ENCODE measurements at regions not wholly inside any gene's neighbourhood (a gene's known extent, or its start where the extent isn't known, plus 50 kb on each side); places are given as distances from the start of the nearest gene placed in this dataset.
"Not testable (repeated sequence)": the region's sequence is repeated elsewhere in the genome, so short reads cannot be mapped to it uniquely, and the experiment has no call there.

GRCh38 chr6:62982951-62983350 lies 228.3 kb upstream of the FKBP1C start:
- no peak overlapping the region for H3K4me3 ChIP-seq (ENCODE audit: insufficient read depth, low read depth, low read length)
- no peaks in the 10 kb centered on the region for H3K36me3 ChIP-seq (replicated peaks; ENCODE audit: control insufficient read depth, insufficient read depth, low read length)
- no peaks in the 10 kb centered on the region for H3K27me3 ChIP-seq (ENCODE audit: control insufficient read depth, insufficient read depth, low read length)
- DNase-seq, result no peak

- not testable (repeated sequence) for H3K4me3 ChIP-seq (ENCODE audit: insufficient read depth, low read depth, low read length); H3K36me3 ChIP-seq (replicated peaks; ENCODE audit: control insufficient read depth, insufficient read depth, low read length); DNase-seq; H3K27me3 ChIP-seq (ENCODE audit: control insufficient read depth, insufficient read depth, low read length)
Measured at GRCh38 chr6:62991696-62992095, 219.6 kb upstream of the FKBP1C start.

- no peaks in the 10 kb centered on the region for H3K27me3 ChIP-seq (ENCODE audit: control insufficient read depth, insufficient read depth, low read length)
- H3K4me3 ChIP-seq (ENCODE audit: insufficient read depth, low read depth, low read length), result no peak overlapping the region
- no peaks in the 10 kb centered on the region for H3K36me3 ChIP-seq (replicated peaks; ENCODE audit: control insufficient read depth, insufficient read depth, low read length)
- DNase-seq, result no peak
Measured at GRCh38 chr6:62993951-62994350, 217.3 kb upstream of the FKBP1C start.

- Histone ChIP-seq H3K36me3 (replicated peaks; ENCODE audit: control insufficient read depth, insufficient read depth, low read length) (no peaks in the 10 kb centered on the region), H3K4me3 (ENCODE audit: insufficient read depth, low read depth, low read length) (no peak overlapping the region)
- DNase-seq, result no peak
Measured at GRCh38 chr6:62998022-62998421, 213.2 kb upstream of the FKBP1C start.

GRCh38 chr6:62999242-62999641 lies 212.0 kb upstream of the FKBP1C start:
- H3K36me3 ChIP-seq (replicated peaks; ENCODE audit: control insufficient read depth, insufficient read depth, low read length); DNase-seq; H3K4me3 ChIP-seq (ENCODE audit: insufficient read depth, low read depth, low read length); H3K27me3 ChIP-seq (ENCODE audit: control insufficient read depth, insufficient read depth, low read length): not testable (repeated sequence)

More at GRCh38 chr6:62998022-62998421, 213.2 kb upstream of the FKBP1C start:
- no peaks in the 10 kb centered on the region for H3K27me3 ChIP-seq (ENCODE audit: control insufficient read depth, insufficient read depth, low read length)

- Histone ChIP-seq H3K4me3 (ENCODE audit: insufficient read depth, low read depth, low read length) (no peak overlapping the region), H3K27me3 (ENCODE audit: control insufficient read depth, insufficient read depth, low read length) (no peaks in the 10 kb centered on the region)
- no peak for DNase-seq
Measured at GRCh38 chr6:62999796-63000195, 211.5 kb upstream of the FKBP1C start.

GRCh38 chr6:63006018-63006417 lies 205.3 kb upstream of the FKBP1C start:
- not testable (repeated sequence) for H3K4me3 ChIP-seq (ENCODE audit: insufficient read depth, low read depth, low read length); DNase-seq; H3K27me3 ChIP-seq (ENCODE audit: control insufficient read depth, insufficient read depth, low read length)

More at GRCh38 chr6:62999796-63000195, 211.5 kb upstream of the FKBP1C start:
- no peaks in the 10 kb centered on the region for H3K36me3 ChIP-seq (replicated peaks; ENCODE audit: control insufficient read depth, insufficient read depth, low read length)

GRCh38 chr6:63010962-63011361 lies 200.3 kb upstream of the FKBP1C start:
- H3K4me3 ChIP-seq (ENCODE audit: insufficient read depth, low read depth, low read length); H3K36me3 ChIP-seq (replicated peaks; ENCODE audit: control insufficient read depth, insufficient read depth, low read length); H3K27me3 ChIP-seq (ENCODE audit: control insufficient read depth, insufficient read depth, low read length); DNase-seq: not testable (repeated sequence)

More at GRCh38 chr6:63006018-63006417, 205.3 kb upstream of the FKBP1C start:
- not testable (repeated sequence) for H3K36me3 ChIP-seq (replicated peaks; ENCODE audit: control insufficient read depth, insufficient read depth, low read length)

- DNase-seq, result no peak
- Histone ChIP-seq H3K36me3 (replicated peaks; ENCODE audit: control insufficient read depth, insufficient read depth, low read length) (no peaks in the 10 kb centered on the region), H3K27me3 (ENCODE audit: control insufficient read depth, insufficient read depth, low read length) (no peaks in the 10 kb centered on the region)
Measured at GRCh38 chr6:63014290-63014689, 197.0 kb upstream of the FKBP1C start.

GRCh38 chr6:63022631-63023030 lies 188.6 kb upstream of the FKBP1C start:
- Histone ChIP-seq H3K36me3 (replicated peaks; ENCODE audit: control insufficient read depth, insufficient read depth, low read length) (no peaks in the 10 kb centered on the region), H3K27me3 (ENCODE audit: control insufficient read depth, insufficient read depth, low read length) (no peaks in the 10 kb centered on the region), H3K4me3 (ENCODE audit: insufficient read depth, low read depth, low read length) (no peak overlapping the region)
- no peak for DNase-seq

More at GRCh38 chr6:63014290-63014689, 197.0 kb upstream of the FKBP1C start:
- no peak overlapping the region for H3K4me3 ChIP-seq (ENCODE audit: insufficient read depth, low read depth, low read length)

- no peak for DNase-seq
- Histone ChIP-seq H3K36me3 (replicated peaks; ENCODE audit: control insufficient read depth, insufficient read depth, low read length) (no peaks in the 10 kb centered on the region), H3K27me3 (ENCODE audit: control insufficient read depth, insufficient read depth, low read length) (no peaks in the 10 kb centered on the region), H3K4me3 (ENCODE audit: insufficient read depth, low read depth, low read length) (no peak overlapping the region)
Measured at GRCh38 chr6:63023726-63024125, 187.5 kb upstream of the FKBP1C start.

- Histone ChIP-seq H3K36me3 (replicated peaks; ENCODE audit: control insufficient read depth, insufficient read depth, low read length) (no peaks in the 10 kb centered on the region), H3K27me3 (ENCODE audit: control insufficient read depth, insufficient read depth, low read length) (no peaks in the 10 kb centered on the region), H3K4me3 (ENCODE audit: insufficient read depth, low read depth, low read length) (no peak overlapping the region)
- DNase-seq, result no peak
Measured at GRCh38 chr6:63049216-63049615, 162.1 kb upstream of the FKBP1C start.

- H3K27me3 ChIP-seq (ENCODE audit: control insufficient read depth, insufficient read depth, low read length); DNase-seq; H3K36me3 ChIP-seq (replicated peaks; ENCODE audit: control insufficient read depth, insufficient read depth, low read length): not testable (repeated sequence)
- peak overlapping the region; percentile 23 for H3K4me3 ChIP-seq (ENCODE audit: insufficient read depth, low read depth, low read length)
Measured at GRCh38 chr6:63053206-63053605, 158.1 kb upstream of the FKBP1C start.

GRCh38 chr6:63058601-63059000 lies 152.7 kb upstream of the FKBP1C start:
- peak; percentile 24 for DNase-seq
- no peak overlapping the region for H3K4me3 ChIP-seq (ENCODE audit: insufficient read depth, low read depth, low read length)
- no peaks in the 10 kb centered on the region for H3K27me3 ChIP-seq (ENCODE audit: control insufficient read depth, insufficient read depth, low read length)
- H3K36me3 ChIP-seq (replicated peaks; ENCODE audit: control insufficient read depth, insufficient read depth, low read length), result no peaks in the 10 kb centered on the region

- H3K4me3 ChIP-seq (ENCODE audit: insufficient read depth, low read depth, low read length), result no peak overlapping the region
- no peak for DNase-seq
- no peaks in the 10 kb centered on the region for H3K27me3 ChIP-seq (ENCODE audit: control insufficient read depth, insufficient read depth, low read length)
- no peaks in the 10 kb centered on the region for H3K36me3 ChIP-seq (replicated peaks; ENCODE audit: control insufficient read depth, insufficient read depth, low read length)
Measured at GRCh38 chr6:63063631-63064271, 147.5 kb upstream of the FKBP1C start.
